Kidney glomerular epithelial cell (primary cell): ENCODE measurements at regions not wholly inside any gene's neighbourhood (a gene's known extent, or its start where the extent isn't known, plus 50 kb on each side); places are given as distances from the start of the nearest gene placed in this dataset.

Experiments used
- DNase-seq: peaks from one replicate; lab custom pipeline; 2025; lab: John Stamatoyannopoulos, UW

DNA sequence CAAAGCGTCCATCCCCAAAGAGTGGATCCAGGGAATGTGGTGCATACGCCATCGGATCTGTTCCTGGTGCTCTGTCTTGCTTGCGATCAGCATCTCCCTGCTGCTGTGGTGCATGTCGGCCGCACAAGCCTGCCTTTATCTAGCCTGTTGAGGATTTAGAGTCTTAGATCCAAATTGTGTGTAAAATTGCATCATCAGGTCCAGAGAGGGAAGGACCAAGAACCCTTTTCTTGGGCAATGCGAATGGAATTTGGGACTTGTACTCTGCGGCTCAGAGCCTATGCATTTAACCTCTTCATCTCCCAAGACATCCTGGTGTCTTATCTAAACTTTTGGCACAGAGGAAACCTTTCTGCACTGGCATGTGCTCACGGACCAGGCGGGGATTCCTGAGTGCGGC lies 1238.7 kb downstream of the TBC1D22A start:
- DNase-seq, result no peak

DNA sequence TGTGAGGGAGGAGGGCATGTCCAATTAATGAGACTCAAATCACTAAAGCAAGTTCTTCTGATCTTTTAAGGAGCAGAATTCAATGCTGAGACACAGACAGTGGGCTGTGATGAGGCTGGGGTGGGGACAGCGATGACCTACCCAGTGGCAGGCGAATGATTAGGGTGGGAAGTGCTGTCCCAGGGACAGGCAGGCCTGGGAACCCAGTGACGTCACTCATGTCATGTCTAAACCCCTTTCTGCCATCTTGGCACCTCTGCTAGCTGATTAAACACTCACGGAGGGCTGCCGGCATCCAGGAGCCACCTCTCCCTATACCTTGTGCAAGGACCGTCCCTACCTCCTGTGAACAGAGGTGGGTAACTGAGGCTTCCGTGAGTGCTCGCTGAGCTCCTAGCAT lies 1235.2 kb downstream of the TBC1D22A start:
- no peak for DNase-seq

DNA sequence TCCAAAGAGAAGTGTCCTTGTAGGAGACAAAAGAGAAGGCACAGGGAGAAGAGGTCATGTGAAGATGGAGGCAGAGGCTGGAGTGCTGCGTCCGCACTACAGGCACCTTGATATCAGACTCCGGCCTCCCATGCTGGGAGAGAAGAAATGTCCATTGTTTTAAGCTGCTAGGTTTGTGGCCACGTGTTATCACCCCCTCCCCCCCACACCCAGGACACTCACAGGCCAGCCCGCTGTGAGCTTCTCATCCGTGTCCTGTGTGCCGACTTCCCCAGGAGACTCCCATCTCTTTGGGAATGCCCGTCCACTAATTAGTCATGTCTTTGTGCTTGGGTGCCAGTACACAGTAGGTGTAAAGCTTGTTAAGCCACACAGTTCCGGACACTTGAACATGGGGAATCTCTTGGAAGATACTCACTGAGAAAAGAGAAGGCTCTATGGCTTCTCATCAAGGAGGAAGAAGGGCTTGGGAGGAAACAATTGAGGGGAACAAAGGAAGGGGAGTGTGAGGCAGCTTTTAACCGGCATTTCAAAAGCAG lies 1234.7 kb downstream of the TBC1D22A start:
- DNase-seq, result no peak

DNA sequence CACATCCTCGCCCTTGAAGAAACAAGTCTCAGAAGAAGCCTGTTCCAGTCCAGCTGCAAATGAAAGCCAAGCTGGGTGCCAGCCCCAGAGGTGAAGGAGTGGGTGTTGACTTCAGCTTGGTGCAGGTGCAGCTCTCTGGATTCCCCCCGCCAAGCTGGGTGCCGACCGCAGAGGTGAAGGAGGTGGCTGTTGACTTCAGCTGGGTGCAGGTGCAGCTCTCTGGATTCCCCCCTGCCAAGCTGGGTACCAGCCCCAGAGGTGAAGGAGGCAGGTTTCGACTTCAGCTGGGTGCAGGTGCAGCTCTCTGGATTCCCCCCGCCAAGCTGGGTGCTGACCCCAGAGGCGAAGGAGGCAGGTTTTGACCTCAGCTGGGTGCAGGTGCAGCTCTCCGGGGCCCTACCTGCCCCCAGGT lies 1234.0 kb downstream of the TBC1D22A start:
- DNase-seq, result no peak

DNA sequence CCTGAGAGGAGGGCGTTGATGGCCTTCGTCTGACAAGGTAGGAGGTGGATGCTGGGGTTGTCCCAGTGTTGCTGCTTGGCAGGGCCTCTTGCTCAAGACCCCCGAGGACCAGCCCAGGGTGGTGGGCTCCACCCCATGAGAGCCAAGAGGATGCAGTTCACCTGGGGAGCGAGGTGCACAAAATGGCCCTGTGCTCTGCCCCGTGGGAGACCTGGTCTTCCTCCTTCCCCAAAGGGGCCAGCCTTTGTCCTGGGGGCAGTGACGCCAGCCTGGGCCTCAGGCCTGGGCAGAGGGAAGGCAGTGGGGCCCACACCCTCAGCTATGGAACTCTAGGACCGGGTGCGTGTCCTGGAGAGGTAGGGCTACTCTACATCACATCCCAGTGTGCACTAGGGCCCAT lies 1233.3 kb downstream of the TBC1D22A start:
- no peak for DNase-seq

DNA sequence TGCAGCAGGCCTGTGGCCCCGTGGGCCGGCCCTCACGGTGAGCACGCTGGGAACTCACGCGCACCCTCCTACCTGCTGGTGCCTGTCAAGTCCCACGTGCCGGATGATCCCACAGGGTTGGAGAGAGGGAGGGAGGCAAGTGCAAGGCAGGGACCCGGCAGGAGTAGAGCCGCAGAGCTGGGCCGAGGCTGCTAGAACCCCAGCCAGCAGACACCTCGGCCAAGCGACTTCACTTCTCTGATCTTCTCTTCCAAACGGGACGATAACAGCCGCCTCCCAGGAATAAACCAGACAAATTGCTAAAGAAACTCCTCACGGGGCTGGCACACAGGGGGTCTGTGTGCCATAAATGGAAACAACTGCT lies 1232.8 kb downstream of the TBC1D22A start:
- no peak for DNase-seq

DNA sequence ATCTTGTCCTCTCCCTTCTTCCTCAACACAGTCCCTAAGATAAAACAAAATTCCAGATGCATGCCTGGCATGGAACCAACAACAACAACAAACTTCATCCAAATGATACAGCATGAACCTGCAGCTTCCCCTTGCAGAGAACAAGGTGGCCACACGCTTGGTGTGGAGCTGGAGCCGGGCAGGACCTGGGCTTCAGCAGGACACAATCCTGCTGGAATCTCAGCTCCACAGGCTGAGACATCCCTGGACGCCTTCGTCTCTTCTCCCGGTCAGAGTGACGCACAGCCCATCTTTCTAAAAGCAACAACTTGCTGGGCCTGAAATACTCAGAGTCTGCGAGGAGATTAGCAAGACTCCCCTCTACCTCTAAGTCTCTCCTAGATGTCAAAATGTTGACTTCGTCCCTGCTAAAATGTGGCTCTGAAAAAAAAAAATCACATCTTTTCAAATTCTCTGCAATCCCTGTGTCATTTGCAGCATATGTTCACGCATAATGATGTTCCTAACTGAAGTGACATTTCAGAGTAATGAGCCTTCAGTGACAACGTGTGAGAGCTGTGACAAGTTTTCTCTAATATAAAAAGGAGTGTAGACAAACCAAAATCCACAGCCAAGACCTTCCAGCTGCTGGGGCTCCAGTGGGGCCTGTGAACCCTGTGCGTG lies 1232.3 kb downstream of the TBC1D22A start:
- DNase-seq, result no peak

DNA sequence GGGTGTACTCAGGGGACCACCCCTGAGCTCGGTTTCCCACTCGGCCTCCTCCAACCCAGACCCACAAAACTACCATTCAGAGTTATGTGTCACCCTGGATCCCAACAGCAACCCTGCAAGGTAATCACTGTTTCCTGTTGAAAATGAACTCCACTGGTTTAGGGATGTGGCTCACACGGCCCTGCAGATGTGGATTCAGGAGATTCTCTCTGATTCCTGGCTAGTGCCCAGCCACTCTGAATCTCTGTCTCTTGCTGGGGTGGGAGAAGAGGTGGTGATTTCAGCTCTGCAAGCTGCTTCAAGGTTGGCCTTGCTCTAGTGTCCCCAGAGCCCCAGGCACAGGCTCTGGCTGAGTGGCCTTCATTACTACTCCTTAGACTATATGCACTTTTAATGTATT lies 1231.6 kb downstream of the TBC1D22A start:
- DNase-seq, result no peak

DNA sequence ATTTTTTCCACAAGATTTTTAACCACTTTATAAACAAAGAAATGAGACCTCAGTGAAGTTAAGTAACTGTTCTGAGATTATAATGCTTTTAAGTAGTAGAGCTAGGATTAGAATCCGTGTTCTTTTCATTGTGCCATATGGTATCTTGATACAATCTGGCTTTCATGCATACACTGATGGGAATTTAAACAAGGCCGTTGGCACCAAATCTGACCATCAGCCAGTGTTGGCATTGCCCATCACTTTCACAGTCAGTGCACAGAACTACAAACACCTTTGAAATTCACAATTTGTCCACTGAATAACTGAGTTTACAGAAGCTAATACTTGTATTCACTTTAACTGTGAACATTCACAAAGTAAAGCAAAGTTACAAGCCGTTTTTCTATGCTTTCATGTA lies 1228.0 kb downstream of the TBC1D22A start:
- DNase-seq, result no peak

DNA sequence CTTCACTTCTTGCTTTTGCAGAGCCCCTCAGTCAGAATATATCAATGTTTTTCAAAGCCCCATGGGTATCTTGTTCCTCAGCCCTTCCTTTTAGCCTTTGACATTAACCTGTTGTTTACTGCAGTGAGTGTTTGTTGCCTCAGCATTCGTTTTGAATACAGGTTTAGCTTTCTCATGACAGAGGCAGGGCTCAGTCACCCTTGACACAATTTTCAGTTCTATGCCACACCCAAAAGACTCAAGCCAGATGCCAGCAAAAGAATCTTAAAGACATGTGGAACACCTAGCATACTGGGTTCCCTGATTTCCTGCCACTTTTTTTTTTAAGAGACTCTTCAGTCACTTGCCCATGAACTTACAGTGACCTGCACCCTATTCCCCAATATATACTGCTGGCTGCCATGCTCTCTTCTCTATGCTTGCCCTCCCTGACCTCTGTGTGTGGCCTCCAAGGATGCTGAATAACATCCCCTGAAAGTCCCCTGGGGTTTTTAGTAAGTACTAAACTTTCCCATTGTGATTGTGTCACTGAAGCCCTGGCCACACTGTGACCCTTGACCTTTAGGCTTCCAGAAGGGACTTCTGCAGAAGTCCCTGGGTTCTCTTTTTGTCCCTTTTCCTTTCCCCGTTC lies 1225.5 kb downstream of the TBC1D22A start:
- DNase-seq, result no peak

DNA sequence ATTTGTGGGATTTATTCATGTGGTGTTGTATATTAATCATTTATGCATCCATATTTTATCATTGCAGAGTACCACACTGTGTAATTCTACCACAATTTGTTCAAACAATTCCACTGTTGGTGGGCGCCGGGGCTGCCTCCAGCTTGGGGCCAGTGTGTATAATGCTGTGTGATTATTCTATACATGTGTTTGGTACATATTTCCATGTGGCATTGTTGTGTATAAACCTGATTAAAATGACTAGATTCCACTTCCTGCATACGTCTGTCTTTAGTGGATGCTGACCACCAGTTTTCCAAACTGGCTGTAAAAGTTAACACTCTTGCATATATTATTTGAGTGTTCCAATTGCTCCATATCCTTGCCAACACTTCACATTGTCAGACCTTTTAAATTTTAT lies 1213.8 kb downstream of the TBC1D22A start:
- DNase-seq, result no peak

DNA sequence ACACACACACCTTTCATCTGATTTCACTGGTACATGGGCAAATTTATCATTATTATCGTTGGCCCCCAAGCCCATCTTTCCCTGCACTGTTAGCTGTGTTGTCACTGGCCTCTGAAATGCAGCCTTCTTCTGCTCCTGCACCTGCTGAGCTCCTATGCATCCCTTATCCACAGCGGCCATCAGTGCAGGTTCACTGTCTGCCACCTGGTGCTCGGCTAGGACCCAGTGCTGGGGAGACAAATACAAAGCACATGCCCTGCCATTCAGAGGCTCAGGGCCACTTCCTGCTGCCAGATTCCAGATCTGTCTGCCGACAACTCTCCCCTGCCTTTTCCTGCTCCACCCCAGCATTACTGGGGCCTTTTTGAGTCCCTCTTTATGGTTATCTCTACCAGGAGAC lies 1205.4 kb downstream of the TBC1D22A start:
- DNase-seq, result no peak

DNA sequence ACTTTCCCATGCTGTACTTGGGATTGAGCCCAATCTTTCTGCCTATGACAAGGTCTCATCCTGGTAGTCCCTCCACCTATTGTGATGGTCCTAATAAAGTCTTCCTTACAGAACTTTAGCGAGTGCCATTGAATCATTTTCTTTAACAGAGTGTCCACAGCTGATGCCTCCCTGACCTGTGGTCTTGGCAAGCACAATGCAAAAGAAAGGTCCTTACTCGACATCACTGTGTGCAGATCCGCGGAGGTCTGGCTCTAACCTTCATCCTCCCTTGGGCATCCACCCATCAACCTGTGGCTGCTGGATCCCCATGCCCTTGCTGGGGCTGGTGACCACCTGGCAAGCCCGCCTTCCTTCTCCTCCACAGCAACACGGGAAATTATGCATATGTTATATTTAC lies 1203.9 kb downstream of the TBC1D22A start:
- no peak for DNase-seq

DNA sequence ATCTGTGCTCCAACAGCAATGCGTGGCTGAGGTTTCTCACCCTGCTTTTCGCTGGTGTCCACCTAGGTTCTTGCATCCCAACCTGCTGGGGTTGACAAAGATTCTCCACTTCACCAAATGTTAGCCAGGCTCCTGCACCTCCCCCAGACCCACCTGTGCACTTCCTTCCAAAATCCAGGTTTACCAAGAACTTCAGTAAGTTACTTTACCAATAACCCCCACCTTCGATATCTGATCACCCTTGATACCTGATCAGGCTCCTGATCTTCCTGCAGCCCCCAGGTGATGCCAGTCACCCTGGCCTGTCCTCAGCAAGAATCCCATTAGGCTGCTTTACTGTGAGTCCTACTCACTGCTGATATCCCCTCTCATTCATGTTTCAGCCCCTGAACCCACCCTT lies 1203.4 kb downstream of the TBC1D22A start:
- no peak for DNase-seq

DNA sequence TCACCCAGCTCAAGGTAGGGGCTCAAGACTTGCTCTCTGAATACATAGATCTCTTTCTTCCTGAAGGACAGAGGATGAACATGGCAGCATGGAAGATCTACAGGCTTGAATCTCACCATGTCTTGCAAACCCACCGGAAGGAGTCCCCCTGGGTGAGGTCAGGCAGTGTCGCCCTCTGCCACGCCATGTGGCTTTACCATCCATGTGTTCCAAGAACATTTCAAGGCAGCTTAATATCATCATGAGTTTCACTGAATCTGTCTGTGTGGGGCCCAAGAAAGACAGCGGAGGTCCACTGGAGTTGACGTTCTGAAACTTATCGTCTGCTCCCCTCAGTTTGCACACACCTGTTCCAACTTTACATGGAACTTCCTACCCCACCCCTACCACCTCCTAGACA lies 1202.6 kb downstream of the TBC1D22A start:
- no peak for DNase-seq

DNA sequence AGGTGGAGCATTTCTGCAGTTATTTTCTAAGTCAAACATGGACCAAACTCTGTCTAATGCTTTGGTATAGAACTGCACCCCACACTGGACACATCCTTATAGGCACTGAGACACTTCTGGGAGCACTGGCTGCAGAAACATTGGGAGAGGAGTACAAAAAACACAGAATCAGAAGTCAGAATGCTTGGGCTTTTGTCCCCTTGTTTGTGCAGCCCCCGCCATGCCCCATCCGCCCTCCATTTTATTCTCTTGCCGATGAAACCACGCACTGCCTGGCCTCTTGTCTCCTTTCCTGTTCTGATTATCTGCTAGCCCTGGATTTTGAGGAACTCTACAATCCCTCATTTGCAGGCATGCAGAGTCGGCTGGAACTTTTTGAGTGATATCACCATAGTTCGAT lies 1201.2 kb downstream of the TBC1D22A start:
- no peak for DNase-seq

DNA sequence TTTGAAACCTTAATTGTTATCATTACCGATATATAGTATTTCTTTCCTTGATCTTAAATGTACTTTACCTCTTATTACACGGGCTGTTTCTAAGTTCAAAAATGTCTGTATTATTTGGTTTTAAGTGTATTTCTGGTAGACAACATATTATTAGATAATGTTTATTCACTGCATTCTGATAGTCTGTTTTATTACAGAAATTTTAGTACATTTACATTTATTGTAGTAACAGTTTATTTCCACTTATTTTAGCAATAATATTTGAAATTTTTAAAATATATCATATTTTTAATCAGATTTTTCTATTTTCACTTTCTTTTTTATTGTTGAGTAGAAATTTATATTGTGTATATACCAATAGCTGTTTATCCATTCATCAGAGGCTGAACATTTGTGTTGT lies 1195.2 kb downstream of the TBC1D22A start:
- no peak for DNase-seq

DNA sequence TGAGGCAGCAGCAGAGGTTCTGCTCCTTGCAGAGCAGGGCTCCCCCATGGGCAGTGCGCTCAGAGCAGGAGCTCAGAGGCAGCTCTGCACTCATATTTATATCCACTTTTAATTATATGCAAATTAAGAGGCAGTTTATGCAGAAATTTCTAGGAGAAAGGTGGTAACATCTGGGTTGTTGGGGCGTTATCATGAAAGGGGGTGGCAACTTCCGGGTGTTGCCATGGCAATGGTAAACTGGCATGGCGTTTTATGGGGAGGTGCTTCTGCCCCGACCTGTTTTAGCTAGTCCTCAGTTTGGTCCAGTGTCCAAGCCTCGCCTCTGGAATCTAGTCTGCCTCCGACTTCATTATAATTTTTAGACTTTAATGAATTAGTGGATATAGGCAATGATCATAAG lies 1191.7 kb downstream of the TBC1D22A start:
- no peak for DNase-seq

DNA sequence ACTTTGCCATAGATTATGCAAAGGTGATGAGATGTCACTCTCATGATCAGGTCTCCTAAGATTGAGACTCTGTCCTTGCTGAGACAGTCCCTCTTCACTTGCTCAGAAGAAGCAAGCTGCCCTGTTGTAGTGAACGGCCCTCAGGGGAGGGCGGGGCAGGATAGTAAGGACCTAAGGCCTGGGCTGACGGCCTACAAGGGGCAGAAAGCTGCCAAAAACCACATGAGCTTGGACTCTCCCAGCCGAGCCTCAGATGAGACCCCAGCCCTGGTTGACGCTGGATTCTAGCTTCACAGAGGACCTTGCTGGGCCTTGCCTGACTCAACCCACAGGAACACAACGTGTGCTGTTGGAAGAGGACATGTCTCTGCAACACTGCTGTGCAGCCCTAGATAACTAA lies 1182.5 kb downstream of the TBC1D22A start:
- DNase-seq, result no peak

DNA sequence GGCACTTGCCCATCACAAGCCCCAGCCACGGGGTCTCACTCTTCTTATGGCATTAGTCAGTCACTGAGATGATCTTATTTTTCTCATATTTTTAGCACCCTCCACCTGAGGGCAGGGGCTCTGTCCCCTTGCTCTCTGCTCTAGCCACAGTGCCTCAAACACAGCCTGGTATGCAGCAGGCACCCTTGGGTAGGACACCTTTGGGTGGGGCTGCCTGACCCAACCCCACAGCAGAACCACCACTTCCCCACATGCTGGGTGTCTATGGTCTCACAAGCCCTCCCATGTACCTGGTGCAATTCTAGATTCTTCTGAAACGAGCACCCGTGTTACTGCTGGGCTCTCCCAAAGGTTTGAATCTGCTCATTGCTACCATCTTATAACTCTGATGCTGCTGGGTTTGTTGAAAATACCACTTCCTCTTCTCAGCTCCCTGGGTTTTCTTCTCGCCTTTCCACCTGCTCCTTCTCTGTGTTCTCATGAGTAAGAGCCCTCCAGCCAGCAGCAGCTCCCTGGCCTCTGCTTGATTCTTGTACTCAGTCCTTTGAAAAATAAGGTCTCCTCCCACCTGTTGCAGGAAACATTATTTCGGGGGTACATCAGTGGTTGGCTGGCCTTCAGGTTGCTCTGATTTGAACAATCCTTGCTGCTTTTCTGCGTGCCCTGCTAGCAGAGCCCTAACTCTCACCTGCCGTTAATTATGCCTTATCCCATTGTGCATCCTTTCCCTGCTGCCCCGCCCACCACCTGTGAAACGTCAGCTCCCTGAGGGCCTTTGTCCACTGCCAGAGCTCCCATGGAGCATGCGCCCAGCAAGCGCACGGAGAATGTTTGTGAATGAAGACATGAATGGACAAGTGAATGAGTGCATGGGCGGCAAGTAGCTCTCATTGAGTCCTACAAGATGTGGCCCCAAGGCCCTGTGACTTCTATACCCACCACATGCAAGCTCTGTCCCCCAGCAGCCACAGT lies 1181.6 kb downstream of the TBC1D22A start:
- no peak for DNase-seq

DNA sequence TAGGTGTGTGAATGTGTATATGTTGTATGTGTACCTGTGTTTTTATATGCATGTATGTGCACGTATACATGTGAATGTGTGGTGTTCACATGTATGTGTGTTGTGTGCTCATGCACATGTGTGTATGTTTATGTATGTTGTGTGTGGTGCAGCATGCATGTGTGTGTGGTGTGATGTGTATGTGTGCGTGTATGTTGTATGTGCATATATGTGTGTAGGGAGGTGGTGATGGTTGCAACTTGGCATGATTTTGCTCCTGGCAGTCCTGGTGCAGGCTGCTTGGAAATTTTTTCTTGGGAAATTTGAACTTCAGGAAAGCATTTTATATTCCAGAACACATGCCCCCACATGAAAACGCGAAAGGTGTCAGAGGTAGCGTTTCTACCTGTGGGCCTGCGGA lies 1177.8 kb downstream of the TBC1D22A start:
- no peak for DNase-seq

DNA sequence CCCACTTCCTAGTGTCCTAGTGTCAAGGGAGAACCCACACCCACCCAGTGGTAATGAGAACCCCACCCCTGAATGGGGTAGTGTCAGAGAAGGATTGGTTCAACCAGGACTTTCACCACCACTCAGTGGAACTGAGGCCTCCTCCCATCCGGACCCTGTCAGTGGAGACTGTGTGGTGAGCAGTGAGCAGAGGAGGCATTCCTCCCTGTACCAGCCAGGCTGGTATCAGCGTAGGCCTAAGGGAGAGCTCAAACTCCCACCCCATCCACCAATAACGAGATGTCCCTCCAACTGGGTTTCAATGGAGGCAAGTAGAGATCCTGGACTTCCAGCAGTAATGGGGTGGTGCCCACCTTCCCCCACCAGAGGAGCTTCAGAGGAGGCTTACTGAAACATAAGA lies 1171.4 kb downstream of the TBC1D22A start:
- no peak for DNase-seq

DNA sequence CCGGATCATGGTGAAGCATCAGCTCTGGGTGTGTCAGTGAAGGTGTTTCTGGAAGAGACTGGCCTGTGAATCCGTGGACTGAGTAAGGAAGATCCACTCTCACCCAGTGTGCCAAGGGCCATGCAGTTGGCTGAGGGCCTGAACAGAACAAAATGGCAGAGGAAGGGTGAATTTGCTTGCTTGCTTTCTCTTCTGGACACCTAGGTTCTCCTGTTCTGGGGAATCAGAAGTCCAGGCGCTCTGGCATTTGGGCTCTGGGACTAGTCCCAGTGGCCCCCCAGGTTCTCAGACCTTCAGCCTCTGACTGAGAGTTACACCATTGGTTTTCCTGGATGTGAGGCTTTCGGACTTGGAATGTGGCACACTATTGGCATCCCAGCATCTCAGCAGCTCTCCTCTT lies 1170.8 kb downstream of the TBC1D22A start:
- DNase-seq, result no peak
